ENCODE measurements at regions not wholly inside any gene's neighbourhood (a gene's known extent, or its start where the extent isn't known, plus 50 kb on each side); places are given as distances from the start of the nearest gene placed in this dataset.
A peak's percentile ranks its signal among the peaks of the same experiment; 100 is the strongest.

GRCh38 chr1:14128096-14128495 lies 428.1 kb downstream of the PRDM2 start:
- no peaks in the 10 kb centered on the region for H3K27me3 ChIP-seq (ENCODE audit: control insufficient read depth in 3 of 3, insufficient read depth in 3 of 3, low read depth in 1 of 3, low read length in 3 of 3)
- peaks cover 2% of the 10 kb centered on the region for H3K79me1 ChIP-seq (ENCODE audit: low read depth, low read length)

GRCh38 chr1:14129009-14129408 lies 429.0 kb downstream of the PRDM2 start:
- Histone ChIP-seq H3K4ac (ENCODE audit: low read length) (no peak overlapping the region), H3K14ac (ENCODE audit: low read length) (no peak overlapping the region), H2AK5ac (ENCODE audit: low read depth, low read length) (no peak overlapping the region), H2BK5ac (ENCODE audit: low read length) (no peak overlapping the region), H2BK12ac (ENCODE audit: low read length) (no peak overlapping the region), H2AFZ (ENCODE audit: low read length) (no peak overlapping the region), H3K36me3 (replicated peaks in 1 of 2; ENCODE audit: control insufficient read depth in 2 of 2, insufficient read depth in 2 of 2, low read length in 2 of 2) (no peaks in the 10 kb centered on the region), H2BK15ac (ENCODE audit: low read length) (no peak overlapping the region), H3K9ac (ENCODE audit: low read depth, low read length, poor library complexity) (no peak overlapping the region), H3K27ac (replicated peaks; ENCODE audit: low read length) (no peak overlapping the region), H3K18ac (ENCODE audit: low read length) (no peak overlapping the region), H3K27me3 (ENCODE audit: control insufficient read depth in 3 of 3, insufficient read depth in 3 of 3, low read depth in 1 of 3, low read length in 3 of 3) (no peaks in the 10 kb centered on the region), H3K4me3 (ENCODE audit: low read length in 2 of 2) (no peak overlapping the region), H4K91ac (ENCODE audit: low read depth, low read length, poor library complexity) (no peak overlapping the region), H2BK120ac (ENCODE audit: low read depth, low read length) (no peak overlapping the region), H3K4me2 (ENCODE audit: insufficient read depth, low read length, poor library complexity, severe bottlenecking) (no peak overlapping the region), H3K23ac (ENCODE audit: low read depth, low read length, poor library complexity) (no peak overlapping the region), H3K9me3 (replicated peaks in 1 of 2; ENCODE audit: control insufficient read depth in 2 of 2, insufficient read depth in 1 of 2, low read depth in 1 of 2, low read length in 2 of 2) (no peaks in the 10 kb centered on the region), H3K79me1 (ENCODE audit: low read depth, low read length) (peaks cover 2% of the 10 kb centered on the region), H3K4me1 (ENCODE audit: control insufficient read depth in 2 of 2, insufficient read depth in 1 of 2, low read depth in 1 of 2, low read length in 2 of 2) (no peaks in the 10 kb centered on the region), H4K8ac (ENCODE audit: low read depth, low read length) (no peak overlapping the region)
- DNase-seq (ENCODE audit: low spot score) = no peak
- WGBS, 2 donors (ENCODE audit: extremely low coverage in 2 of 2, insufficient read length in 2 of 2, insufficient replicate concordance in 1 of 2) = no CpG with 5 or more reads among the region's 2 CpGs

More at GRCh38 chr1:14128096-14128495, 428.1 kb downstream of the PRDM2 start:
- Histone ChIP-seq H3K36me3 (replicated peaks in 1 of 2; ENCODE audit: control insufficient read depth in 2 of 2, insufficient read depth in 2 of 2, low read length in 2 of 2) (no peaks in the 10 kb centered on the region), H3K4me3 (ENCODE audit: low read length in 2 of 2) (no peak overlapping the region), H2BK12ac (ENCODE audit: low read length) (no peak overlapping the region), H3K4me1 (ENCODE audit: control insufficient read depth in 2 of 2, insufficient read depth in 1 of 2, low read depth in 1 of 2, low read length in 2 of 2) (no peaks in the 10 kb centered on the region), H3K4ac (ENCODE audit: low read length) (no peak overlapping the region), H3K4me2 (ENCODE audit: insufficient read depth, low read length, poor library complexity, severe bottlenecking) (no peak overlapping the region), H4K91ac (ENCODE audit: low read depth, low read length, poor library complexity) (no peak overlapping the region), H4K8ac (ENCODE audit: low read depth, low read length) (no peak overlapping the region), H3K23ac (ENCODE audit: low read depth, low read length, poor library complexity) (no peak overlapping the region), H2AFZ (ENCODE audit: low read length) (no peak overlapping the region), H3K14ac (ENCODE audit: low read length) (no peak overlapping the region), H3K27ac (replicated peaks; ENCODE audit: low read length) (no peak overlapping the region), H2BK120ac (ENCODE audit: low read depth, low read length) (no peak overlapping the region), H2BK15ac (ENCODE audit: low read length) (no peak overlapping the region), H3K9ac (ENCODE audit: low read depth, low read length, poor library complexity) (no peak overlapping the region), H3K18ac (ENCODE audit: low read length) (no peak overlapping the region), H2AK5ac (ENCODE audit: low read depth, low read length) (no peak overlapping the region), H2BK5ac (ENCODE audit: low read length) (no peak overlapping the region), H3K9me3 (replicated peaks in 1 of 2; ENCODE audit: control insufficient read depth in 2 of 2, insufficient read depth in 1 of 2, low read depth in 1 of 2, low read length in 2 of 2) (no peaks in the 10 kb centered on the region)
- WGBS, 2 donors (ENCODE audit: extremely low coverage in 2 of 2, insufficient read length in 2 of 2, insufficient replicate concordance in 1 of 2) = no CpG with 5 or more reads among the region's 1 CpG
- DNase-seq (ENCODE audit: low spot score) = no peak

- Histone ChIP-seq H3K9ac (ENCODE audit: low read depth, low read length, poor library complexity) (no peak overlapping the region), H3K4ac (ENCODE audit: low read length) (no peak overlapping the region), H3K27ac (replicated peaks; ENCODE audit: low read length) (no peak overlapping the region), H3K9me3 (replicated peaks in 1 of 2; ENCODE audit: control insufficient read depth in 2 of 2, insufficient read depth in 1 of 2, low read depth in 1 of 2, low read length in 2 of 2) (no peaks in the 10 kb centered on the region), H3K27me3 (ENCODE audit: control insufficient read depth in 3 of 3, insufficient read depth in 3 of 3, low read depth in 1 of 3, low read length in 3 of 3) (no peaks in the 10 kb centered on the region), H4K91ac (ENCODE audit: low read depth, low read length, poor library complexity) (no peak overlapping the region), H3K23ac (ENCODE audit: low read depth, low read length, poor library complexity) (no peak overlapping the region), H4K8ac (ENCODE audit: low read depth, low read length) (no peak overlapping the region), H3K4me1 (ENCODE audit: control insufficient read depth in 2 of 2, insufficient read depth in 1 of 2, low read depth in 1 of 2, low read length in 2 of 2) (peaks cover 6 to 9% of the 10 kb centered on the region in 2 donors), H3K79me1 (ENCODE audit: low read depth, low read length) (peaks cover 2% of the 10 kb centered on the region), H3K14ac (ENCODE audit: low read length) (no peak overlapping the region), H3K4me3 (ENCODE audit: low read length in 2 of 2) (no peak overlapping the region), H2BK12ac (ENCODE audit: low read length) (no peak overlapping the region), H3K36me3 (replicated peaks in 1 of 2; ENCODE audit: control insufficient read depth in 2 of 2, insufficient read depth in 2 of 2, low read length in 2 of 2) (no peaks in the 10 kb centered on the region), H2AFZ (ENCODE audit: low read length) (no peak overlapping the region), H2AK5ac (ENCODE audit: low read depth, low read length) (no peak overlapping the region), H2BK15ac (ENCODE audit: low read length) (no peak overlapping the region), H2BK120ac (ENCODE audit: low read depth, low read length) (no peak overlapping the region), H3K4me2 (ENCODE audit: insufficient read depth, low read length, poor library complexity, severe bottlenecking) (no peak overlapping the region), H3K18ac (ENCODE audit: low read length) (no peak overlapping the region), H2BK5ac (ENCODE audit: low read length) (no peak overlapping the region)
- DNase-seq (ENCODE audit: low spot score) = no peak
- no CpG with 5 or more reads among the region's 2 CpGs for WGBS, 2 donors (ENCODE audit: extremely low coverage in 2 of 2, insufficient read length in 2 of 2, insufficient replicate concordance in 1 of 2)
Observed at GRCh38 chr1:14135070-14135469, 435.1 kb downstream of the PRDM2 start.

GRCh38 chr1:14136152-14136763 lies 436.3 kb downstream of the PRDM2 start:
- DNase-seq (ENCODE audit: low spot score) = no peak
- WGBS, 2 donors (ENCODE audit: extremely low coverage in 2 of 2, insufficient read length in 2 of 2, insufficient replicate concordance in 1 of 2) = no CpG with 5 or more reads among the region's 6 CpGs

More at GRCh38 chr1:14136152-14136763, 436.3 kb downstream of the PRDM2 start:
- Histone ChIP-seq H2BK12ac (ENCODE audit: low read length) (no peak overlapping the region), H2AK5ac (ENCODE audit: low read depth, low read length) (no peak overlapping the region), H4K8ac (ENCODE audit: low read depth, low read length) (no peak overlapping the region), H4K91ac (ENCODE audit: low read depth, low read length, poor library complexity) (no peak overlapping the region), H3K36me3 (replicated peaks in 1 of 2; ENCODE audit: control insufficient read depth in 2 of 2, insufficient read depth in 2 of 2, low read length in 2 of 2) (no peaks in the 10 kb centered on the region), H3K23ac (ENCODE audit: low read depth, low read length, poor library complexity) (no peak overlapping the region), H3K4ac (ENCODE audit: low read length) (no peak overlapping the region), H2BK5ac (ENCODE audit: low read length) (no peak overlapping the region), H3K79me1 (ENCODE audit: low read depth, low read length) (peaks cover 2% of the 10 kb centered on the region), H3K4me2 (ENCODE audit: insufficient read depth, low read length, poor library complexity, severe bottlenecking) (no peak overlapping the region), H3K9ac (ENCODE audit: low read depth, low read length, poor library complexity) (no peak overlapping the region), H3K27ac (replicated peaks; ENCODE audit: low read length) (no peak overlapping the region), H3K14ac (ENCODE audit: low read length) (no peak overlapping the region), H2BK120ac (ENCODE audit: low read depth, low read length) (no peak overlapping the region), H3K4me1 (ENCODE audit: control insufficient read depth in 2 of 2, insufficient read depth in 1 of 2, low read depth in 1 of 2, low read length in 2 of 2) (peaks cover 6 to 9% of the 10 kb centered on the region in 2 donors), H2BK15ac (ENCODE audit: low read length) (peak overlapping the region; percentile 4), H3K9me3 (replicated peaks in 1 of 2; ENCODE audit: control insufficient read depth in 2 of 2, insufficient read depth in 1 of 2, low read depth in 1 of 2, low read length in 2 of 2) (no peaks in the 10 kb centered on the region), H3K18ac (ENCODE audit: low read length) (no peak overlapping the region), H3K27me3 (ENCODE audit: control insufficient read depth in 3 of 3, insufficient read depth in 3 of 3, low read depth in 1 of 3, low read length in 3 of 3) (no peaks in the 10 kb centered on the region), H3K4me3 (ENCODE audit: low read length in 2 of 2) (no peak overlapping the region), H2AFZ (ENCODE audit: low read length) (no peak overlapping the region)
